OCI-LY7 (cell line): ENCODE measurements at regions not wholly inside any gene's neighbourhood (a gene's known extent, or its start where the extent isn't known, plus 50 kb on each side); places are given as distances from the start of the nearest gene placed in this dataset.

Source experiments
- EZH2phosphoT487 ChIP-seq: fragments of 200-600 bp; sonication (generic); IDR thresholded peaks from 2 replicates; pipeline ENCODE4 v1.6.1; 2018; ENCODE audit warnings: low read depth, borderline replicate concordance, mild to moderate bottlenecking, mixed run types, antibody characterized with exemption, low read length, moderate library complexity, mixed read lengths
- TF ChIP-seq, protein P1 (sequence below): fragments of 200-600 bp; sonication (generic); conservative IDR thresholded peaks from 2 replicates; pipeline ENCODE4 v1.5.1; 2014; ENCODE audit warnings: mild to moderate bottlenecking, antibody characterized with exemption, low read length, moderate library complexity, mixed read lengths

DNA sequence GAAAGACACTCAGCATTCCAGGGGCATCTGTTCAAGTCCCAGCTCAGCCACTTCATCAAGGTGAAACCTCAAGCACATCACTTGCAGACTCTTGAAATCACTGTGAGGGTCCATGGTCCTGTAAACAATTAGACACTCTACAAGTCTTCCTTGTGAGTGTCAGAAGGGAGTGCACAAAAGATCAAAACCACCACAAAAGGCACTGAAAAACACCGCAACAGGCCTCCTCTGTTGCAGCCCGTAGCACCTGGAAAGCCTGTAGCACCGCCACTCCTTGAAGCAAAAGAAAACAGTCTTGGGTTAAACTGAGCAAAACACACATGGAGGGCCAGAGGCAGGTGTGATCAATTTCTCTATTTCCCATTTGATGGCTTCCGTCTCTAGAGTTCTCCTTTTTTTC, 63.8 kb upstream of the SNRK start:
- TF ChIP-seq, protein P1, sequence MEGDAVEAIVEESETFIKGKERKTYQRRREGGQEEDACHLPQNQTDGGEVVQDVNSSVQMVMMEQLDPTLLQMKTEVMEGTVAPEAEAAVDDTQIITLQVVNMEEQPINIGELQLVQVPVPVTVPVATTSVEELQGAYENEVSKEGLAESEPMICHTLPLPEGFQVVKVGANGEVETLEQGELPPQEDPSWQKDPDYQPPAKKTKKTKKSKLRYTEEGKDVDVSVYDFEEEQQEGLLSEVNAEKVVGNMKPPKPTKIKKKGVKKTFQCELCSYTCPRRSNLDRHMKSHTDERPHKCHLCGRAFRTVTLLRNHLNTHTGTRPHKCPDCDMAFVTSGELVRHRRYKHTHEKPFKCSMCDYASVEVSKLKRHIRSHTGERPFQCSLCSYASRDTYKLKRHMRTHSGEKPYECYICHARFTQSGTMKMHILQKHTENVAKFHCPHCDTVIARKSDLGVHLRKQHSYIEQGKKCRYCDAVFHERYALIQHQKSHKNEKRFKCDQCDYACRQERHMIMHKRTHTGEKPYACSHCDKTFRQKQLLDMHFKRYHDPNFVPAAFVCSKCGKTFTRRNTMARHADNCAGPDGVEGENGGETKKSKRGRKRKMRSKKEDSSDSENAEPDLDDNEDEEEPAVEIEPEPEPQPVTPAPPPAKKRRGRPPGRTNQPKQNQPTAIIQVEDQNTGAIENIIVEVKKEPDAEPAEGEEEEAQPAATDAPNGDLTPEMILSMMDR: no peak
- no peak for TF ChIP-seq EZH2phosphoT487
